ENCODE measurements at regions not wholly inside any gene's neighbourhood (a gene's known extent, or its start where the extent isn't known, plus 50 kb on each side); places are given as distances from the start of the nearest gene placed in this dataset.

DNA sequence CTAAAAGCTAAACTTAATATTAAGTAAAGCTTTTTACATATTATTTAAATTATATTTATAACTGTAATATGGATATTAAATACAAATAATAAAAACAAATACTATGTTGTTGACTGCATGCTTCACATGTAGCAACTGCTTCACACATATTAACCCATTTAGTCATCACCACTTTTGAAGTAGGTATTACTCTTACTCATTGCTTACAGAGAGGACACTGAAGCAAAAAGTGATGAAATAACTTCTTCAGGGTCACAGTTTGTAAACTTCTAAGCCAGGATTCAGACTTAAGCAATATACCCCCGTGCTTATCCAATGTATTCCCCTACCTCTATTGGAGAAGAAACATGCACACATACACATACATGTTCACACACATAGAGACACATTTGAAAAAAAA lies 166.6 kb downstream of the DKK2 start:
- no peak overlapping the region for H3K4me3 ChIP-seq (ENCODE audit: low read length)
- TF ChIP-seq, protein P1, sequence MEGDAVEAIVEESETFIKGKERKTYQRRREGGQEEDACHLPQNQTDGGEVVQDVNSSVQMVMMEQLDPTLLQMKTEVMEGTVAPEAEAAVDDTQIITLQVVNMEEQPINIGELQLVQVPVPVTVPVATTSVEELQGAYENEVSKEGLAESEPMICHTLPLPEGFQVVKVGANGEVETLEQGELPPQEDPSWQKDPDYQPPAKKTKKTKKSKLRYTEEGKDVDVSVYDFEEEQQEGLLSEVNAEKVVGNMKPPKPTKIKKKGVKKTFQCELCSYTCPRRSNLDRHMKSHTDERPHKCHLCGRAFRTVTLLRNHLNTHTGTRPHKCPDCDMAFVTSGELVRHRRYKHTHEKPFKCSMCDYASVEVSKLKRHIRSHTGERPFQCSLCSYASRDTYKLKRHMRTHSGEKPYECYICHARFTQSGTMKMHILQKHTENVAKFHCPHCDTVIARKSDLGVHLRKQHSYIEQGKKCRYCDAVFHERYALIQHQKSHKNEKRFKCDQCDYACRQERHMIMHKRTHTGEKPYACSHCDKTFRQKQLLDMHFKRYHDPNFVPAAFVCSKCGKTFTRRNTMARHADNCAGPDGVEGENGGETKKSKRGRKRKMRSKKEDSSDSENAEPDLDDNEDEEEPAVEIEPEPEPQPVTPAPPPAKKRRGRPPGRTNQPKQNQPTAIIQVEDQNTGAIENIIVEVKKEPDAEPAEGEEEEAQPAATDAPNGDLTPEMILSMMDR (IDR thresholded peaks at IDR 0.05; ENCODE audit: insufficient read depth, low read depth, low read length, missing control alignments), result no peak
- peak; percentile 90 for DNase-seq (ENCODE audit: low read depth)

DNA sequence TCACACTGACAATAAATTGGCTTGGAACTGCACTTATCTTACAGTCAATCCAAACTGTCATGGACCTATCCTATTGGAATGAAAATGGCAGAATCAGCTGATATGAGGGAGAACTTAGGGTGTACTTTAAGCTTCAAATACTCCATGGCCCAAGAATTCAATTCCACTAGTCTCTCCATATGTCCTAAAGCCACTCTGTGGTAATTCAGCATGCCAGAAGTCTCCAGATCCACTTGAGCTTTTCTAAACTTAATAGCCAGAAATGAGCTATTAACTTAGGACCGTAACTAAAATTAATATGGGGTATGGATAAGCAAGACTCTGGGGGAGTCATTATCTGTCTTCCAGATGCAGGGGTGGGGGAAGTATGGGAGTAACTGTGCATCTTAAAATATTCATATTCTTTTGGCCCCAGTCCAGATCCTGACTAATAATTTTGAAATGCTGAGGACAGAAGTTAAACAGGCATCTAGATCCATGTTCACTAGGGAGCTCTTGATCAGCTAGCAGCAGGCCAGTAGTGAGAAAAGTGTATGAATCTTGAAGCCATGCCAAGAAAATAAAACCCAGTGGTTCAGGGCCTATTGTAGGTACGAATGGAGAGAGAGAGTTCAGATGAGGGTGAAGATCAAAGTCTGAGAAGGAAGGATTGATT lies 167.6 kb downstream of the DKK2 start:
- TF ChIP-seq, protein P1 (IDR thresholded peaks at IDR 0.05; ENCODE audit: insufficient read depth, low read depth, low read length, missing control alignments), result no peak
- no peak overlapping the region for H3K4me3 ChIP-seq (ENCODE audit: low read length)
- peak; percentile 72 for DNase-seq (ENCODE audit: low read depth)

DNA sequence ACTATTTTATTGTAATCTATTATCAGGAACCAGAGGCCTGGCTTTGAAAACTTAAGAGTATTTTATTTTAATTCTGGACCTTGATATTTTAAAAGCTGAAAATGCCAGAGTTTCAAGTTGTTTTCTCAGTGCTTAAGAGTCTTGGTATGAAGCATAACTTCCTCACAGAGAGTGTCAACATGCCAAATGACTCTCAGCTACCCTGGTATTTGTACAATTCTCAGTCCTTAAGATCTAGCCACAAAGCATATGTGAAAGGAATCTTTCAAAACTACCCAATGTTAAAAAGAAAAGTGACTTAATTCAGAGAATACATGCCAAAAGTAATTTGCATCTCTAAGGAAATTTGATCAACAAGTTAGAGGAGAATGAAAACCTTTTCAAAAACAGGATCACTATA lies 171.9 kb downstream of the DKK2 start:
- TF ChIP-seq, protein P1 (IDR thresholded peaks at IDR 0.05; ENCODE audit: insufficient read depth, low read depth, low read length, missing control alignments), result no peak
- no peak overlapping the region for H3K4me3 ChIP-seq (ENCODE audit: low read length)
- DNase-seq (ENCODE audit: low read depth), result no peak

DNA sequence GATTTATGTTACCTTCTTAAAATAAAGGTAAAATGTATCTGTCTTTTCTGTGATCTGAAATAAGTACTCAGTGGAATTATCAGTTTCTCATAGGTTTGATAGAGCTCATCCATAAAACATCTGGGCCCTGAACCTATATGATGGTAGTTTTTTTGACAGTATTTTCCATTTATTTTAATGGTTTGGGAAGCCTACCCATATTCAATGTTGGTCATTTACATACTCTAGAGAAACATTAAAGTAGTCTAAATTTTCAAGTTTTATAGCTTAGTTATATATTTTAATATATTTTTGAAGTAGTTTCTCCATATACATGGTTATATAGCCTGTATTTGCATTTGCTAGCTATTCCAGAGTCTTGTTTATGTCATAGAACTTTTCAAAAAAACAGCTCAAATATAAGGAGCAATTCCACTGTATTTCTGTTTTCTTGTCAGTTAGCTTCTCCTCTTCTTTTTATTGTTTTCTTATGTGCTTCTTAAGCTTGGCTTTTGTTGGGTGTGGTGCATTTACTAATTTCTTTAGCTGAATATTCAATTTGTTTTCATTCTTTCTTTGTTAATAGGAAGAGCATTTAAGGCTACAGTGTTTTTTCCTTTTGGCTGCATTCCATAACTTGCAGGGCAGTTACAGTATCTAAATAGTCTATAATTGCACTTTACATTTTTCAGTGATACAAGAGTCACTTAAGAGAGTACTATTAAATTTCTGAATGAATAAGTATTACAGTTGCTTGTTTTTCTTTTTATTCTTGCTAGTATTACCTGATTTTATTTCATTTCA lies 181.4 kb downstream of the DKK2 start:
- no peak overlapping the region for H3K4me3 ChIP-seq (ENCODE audit: low read length)
- DNase-seq (ENCODE audit: low read depth), result no peak
- TF ChIP-seq, protein P1 (IDR thresholded peaks at IDR 0.05; ENCODE audit: insufficient read depth, low read depth, low read length, missing control alignments), result no peak

DNA sequence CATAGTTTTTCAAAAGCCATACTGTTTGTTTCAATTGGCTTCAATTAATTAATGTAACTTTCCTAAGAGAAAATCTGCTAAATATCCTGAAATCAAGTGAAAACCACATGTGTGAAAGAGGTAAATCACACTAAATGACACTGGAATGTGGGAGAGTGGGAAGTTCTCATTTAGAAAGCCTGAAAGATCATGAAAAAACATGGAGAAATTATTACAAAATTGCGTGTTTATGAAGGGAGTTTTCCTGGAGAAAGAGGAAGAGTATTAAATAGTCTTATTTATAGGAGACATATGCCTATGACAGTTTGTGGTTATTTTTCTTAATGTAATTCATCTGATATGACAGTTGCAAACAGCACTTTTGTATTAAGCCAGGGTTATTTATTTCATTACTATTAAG lies 183.7 kb downstream of the DKK2 start:
- TF ChIP-seq, protein P1 (IDR thresholded peaks at IDR 0.05; ENCODE audit: insufficient read depth, low read depth, low read length, missing control alignments), result no peak
- DNase-seq (ENCODE audit: low read depth), result no peak

DNA sequence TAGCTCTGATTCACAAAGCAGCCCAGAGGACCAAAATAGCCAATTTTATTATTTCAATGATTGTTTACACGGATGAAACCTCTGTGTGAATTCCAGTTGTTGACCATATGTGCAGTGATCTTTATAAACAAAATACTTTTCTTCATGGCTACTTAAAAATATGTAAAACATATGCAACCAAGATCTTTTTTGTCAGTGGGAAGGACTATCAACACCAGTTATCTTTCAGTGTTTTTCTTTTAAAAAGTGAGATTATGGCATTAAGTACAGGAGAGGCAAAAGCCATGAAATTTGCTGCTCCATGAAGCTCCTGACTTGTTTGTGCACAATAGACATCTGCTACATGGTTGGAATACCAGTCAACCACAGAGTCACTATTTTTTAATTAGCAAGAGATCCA lies 184.4 kb downstream of the DKK2 start:
- no peak for DNase-seq (ENCODE audit: low read depth)
- H3K4me3 ChIP-seq (ENCODE audit: low read length), result no peak overlapping the region
- TF ChIP-seq, protein P1 (IDR thresholded peaks at IDR 0.05; ENCODE audit: insufficient read depth, low read depth, low read length, missing control alignments), result no peak

More for the DNA sequence above, 183.7 kb downstream of the DKK2 start:
- H3K4me3 ChIP-seq (ENCODE audit: low read length), result no peak overlapping the region
